PFSK-1 (cell line): ENCODE measurements at regions not wholly inside any gene's neighbourhood (a gene's known extent, or its start where the extent isn't known, plus 50 kb on each side); places are given as distances from the start of the nearest gene placed in this dataset.

Experiments
- FOXP2 ChIP-seq: optimal IDR thresholded peaks from 2 replicates; pipeline ENCODE3; 2011; ENCODE audit warnings: borderline replicate concordance, control low read depth, inconsistent platforms; ENCODE audit not compliant: insufficient read depth; ENCODE audit errors: extremely low read length, extremely low read depth
- POLR2AphosphoS5 ChIP-seq: IDR thresholded peaks from 2 replicates; pipeline ENCODE4 v1.6.1; 2012; ENCODE audit warnings: low read depth, mild to moderate bottlenecking, control low read depth, low read length, moderate library complexity
- REST ChIP-seq, 2 experiments: IDR thresholded peaks; 2 replicates each; pipeline versions ENCODE4 v1.6.1 to v1.8.0; 2011 to 2012; ENCODE audit warnings: low read depth in 2 of 2, low read length in 2 of 2, control low read depth in 1 of 2, inconsistent platforms in 1 of 2, mild to moderate bottlenecking in 1 of 2, moderate library complexity in 1 of 2; ENCODE audit not compliant: insufficient read depth in 1 of 2
- SIN3A ChIP-seq: IDR thresholded peaks from 2 replicates; pipeline ENCODE4 v1.6.1; 2012; ENCODE audit warnings: mild to moderate bottlenecking, low read length, moderate library complexity, borderline replicate concordance; ENCODE audit not compliant: insufficient read depth
- TAF1 ChIP-seq: IDR thresholded peaks from 2 replicates; pipeline ENCODE4 v1.6.1; 2012; ENCODE audit warnings: low read length, control low read depth, borderline replicate concordance; ENCODE audit not compliant: insufficient read depth

GRCh38 chr12:66755727-66756395 lies 77.0 kb upstream of the GRIP1 start:
- TF ChIP-seq REST (IDR thresholded peaks at IDR 0.05; ENCODE audit: insufficient read depth in 1 of 2, low read depth in 2 of 2, low read length in 2 of 2) (no peak), FOXP2 (no peak), SIN3A (no peak), POLR2AphosphoS5 (no peak), TAF1 (no peak)

- TF ChIP-seq SIN3A, result no peak
- TF ChIP-seq REST (IDR thresholded peaks at IDR 0.05; ENCODE audit: insufficient read depth in 1 of 2, low read depth in 2 of 2, low read length in 2 of 2), result no peak
- no peak for TF ChIP-seq POLR2AphosphoS5
- TF ChIP-seq FOXP2, result no peak
Observed at GRCh38 chr12:66756631-66757030, 77.8 kb upstream of the GRIP1 start.

- TF ChIP-seq POLR2AphosphoS5 (no peak), SIN3A (no peak), TAF1 (no peak), REST (IDR thresholded peaks at IDR 0.05; ENCODE audit: insufficient read depth in 1 of 2, low read depth in 2 of 2, low read length in 2 of 2) (no peak), FOXP2 (no peak)
Observed at GRCh38 chr12:66763467-66763866, 84.6 kb upstream of the GRIP1 start.

- no peak for TF ChIP-seq REST (IDR thresholded peaks at IDR 0.05; ENCODE audit: insufficient read depth in 1 of 2, low read depth in 2 of 2, low read length in 2 of 2)
- TF ChIP-seq SIN3A, result no peak
- TF ChIP-seq POLR2AphosphoS5, result no peak
- no peak for TF ChIP-seq FOXP2
- TF ChIP-seq TAF1, result no peak
Observed at GRCh38 chr12:66765204-66765603, 86.3 kb upstream of the GRIP1 start.

GRCh38 chr12:66767536-66767935 lies 88.7 kb upstream of the GRIP1 start:
- TF ChIP-seq POLR2AphosphoS5 (no peak), TAF1 (no peak), FOXP2 (no peak), SIN3A (no peak)
